Liver (tissue), 8 donors: ENCODE measurements at regions not wholly inside any gene's neighbourhood (a gene's known extent, or its start where the extent isn't known, plus 50 kb on each side); places are given as distances from the start of the nearest gene placed in this dataset.

Experiments
- DNase-seq: peaks from one replicate; pipeline ENCODE4 v3.0.0-alpha.2; 2017; ENCODE audit warnings: low spot score
- H3K27ac ChIP-seq, 2 donors: one replicate each; pipeline ENCODE4 v1.7.0; 2013; ENCODE audit warnings: inconsistent platforms in 2 of 2, low read length in 2 of 2, control low read depth in 1 of 2, low read depth in 1 of 2, mild to moderate bottlenecking in 1 of 2
- H3K27me3 ChIP-seq, 4 donors: one replicate each; pipeline versions ENCODE4 v1.6.1 to v1.7.0; 2013; ENCODE audit warnings: low read length in 3 of 4, inconsistent platforms in 1 of 4, mild to moderate bottlenecking in 1 of 4, moderate library complexity in 1 of 4; ENCODE audit not compliant: control insufficient read depth in 4 of 4, insufficient read depth in 4 of 4
- H3K36me3 ChIP-seq, 4 donors: one replicate each; pipeline versions ENCODE4 v1.6.1 to v1.7.0; 2013; ENCODE audit warnings: low read length in 3 of 4, mild to moderate bottlenecking in 3 of 4, low read depth in 1 of 4, moderate library complexity in 1 of 4; ENCODE audit not compliant: control insufficient read depth in 4 of 4, insufficient read depth in 3 of 4
- H3K4me1 ChIP-seq, 4 donors: one replicate each; pipeline versions ENCODE4 v1.6.1 to v1.7.0; 2013; ENCODE audit warnings: low read length in 3 of 4, mild to moderate bottlenecking in 3 of 4, moderate library complexity in 1 of 4; ENCODE audit not compliant: control insufficient read depth in 4 of 4, insufficient read depth in 4 of 4
- H3K4me3 ChIP-seq, 3 donors: one replicate each; pipeline versions ENCODE4 v1.6.1 to v1.7.0; 2013; ENCODE audit warnings: low read length in 3 of 3, control low read depth in 1 of 3, low read depth in 1 of 3, mild to moderate bottlenecking in 1 of 3
- H3K9ac ChIP-seq, 2 donors: one replicate each; pipeline ENCODE4 v1.7.0; 2013; ENCODE audit warnings: low read length in 2 of 2, mild to moderate bottlenecking in 2 of 2, moderate library complexity in 2 of 2, control low read depth in 1 of 2, low read depth in 1 of 2
- H3K9me3 ChIP-seq, 4 donors: one replicate each; pipeline versions ENCODE4 v1.6.1 to v1.7.0; 2013; ENCODE audit warnings: low read length in 3 of 4; ENCODE audit not compliant: control insufficient read depth in 4 of 4
- ATF3 ChIP-seq: IDR thresholded peaks from 2 replicates; pipeline ENCODE4 v1.6.1; 2016; ENCODE audit warnings: antibody characterized with exemption
- CTCF ChIP-seq: fragments of 150-350 bp; IDR thresholded peaks from 2 replicates; pipeline ENCODE4 v1.5.1; 2017; ENCODE audit warnings: improper control_type of control experiment, low read depth, low read length; ENCODE audit not compliant: missing input control
- EGR1 ChIP-seq, 2 donors: IDR thresholded peaks; 2 replicates each; pipeline ENCODE4 v1.6.1; 2016 to 2018; ENCODE audit warnings: antibody characterized with exemption in 2 of 2, low read depth in 2 of 2
- FOXA1 ChIP-seq: IDR thresholded peaks from 2 replicates; pipeline ENCODE4 v1.6.1; 2016; ENCODE audit warnings: antibody characterized with exemption
- FOXA2 ChIP-seq: IDR thresholded peaks from 2 replicates; pipeline ENCODE4 v1.6.1; 2016; ENCODE audit warnings: antibody characterized with exemption
- GABPA ChIP-seq, 2 donors: IDR thresholded peaks in 1 of 2; conservative IDR thresholded peaks in 1 of 2; 2 replicates each; pipeline ENCODE4 v1.6.1; 2016; ENCODE audit warnings: antibody characterized with exemption in 2 of 2, mild to moderate bottlenecking in 1 of 2, moderate library complexity in 1 of 2
- HNF4A ChIP-seq, 2 donors: conservative IDR thresholded peaks; 2 replicates each; pipeline ENCODE4 v1.6.1; 2016; ENCODE audit warnings: antibody characterized with exemption in 2 of 2, mild to moderate bottlenecking in 2 of 2
- HNF4G ChIP-seq: IDR thresholded peaks from 2 replicates; pipeline ENCODE4 v1.6.1; 2016; ENCODE audit warnings: antibody characterized with exemption
- JUND ChIP-seq, 2 donors: IDR thresholded peaks; 2 replicates each; pipeline ENCODE4 v1.6.1; 2016; ENCODE audit warnings: antibody characterized with exemption in 2 of 2
- MAX ChIP-seq: IDR thresholded peaks from 2 replicates; pipeline ENCODE4 v1.6.1; 2016; ENCODE audit warnings: antibody characterized with exemption
- NR2F2 ChIP-seq: IDR thresholded peaks from 2 replicates; pipeline ENCODE4 v1.6.1; 2016; ENCODE audit warnings: antibody characterized with exemption
- RAD21 ChIP-seq, 2 donors: IDR thresholded peaks; 2 replicates each; pipeline ENCODE4 v1.6.1; 2016; ENCODE audit warnings: antibody characterized with exemption in 2 of 2, mild to moderate bottlenecking in 2 of 2
- REST ChIP-seq: IDR thresholded peaks from 2 replicates; pipeline ENCODE4 v1.6.1; 2016; ENCODE audit warnings: antibody characterized with exemption, mild to moderate bottlenecking
- RXRA ChIP-seq, 2 donors: IDR thresholded peaks; 2 replicates each; pipeline ENCODE4 v1.6.1; 2017 to 2018; ENCODE audit warnings: antibody characterized with exemption in 2 of 2, mild to moderate bottlenecking in 1 of 2
- SP1 ChIP-seq: IDR thresholded peaks from 2 replicates; pipeline ENCODE4 v1.6.1; 2018; ENCODE audit warnings: antibody characterized with exemption, mild to moderate bottlenecking
- TAF1 ChIP-seq: conservative IDR thresholded peaks from 2 replicates; pipeline ENCODE4 v1.6.1; 2016; ENCODE audit warnings: antibody characterized with exemption, mild to moderate bottlenecking
- YY1 ChIP-seq: IDR thresholded peaks from 2 replicates; pipeline ENCODE4 v1.6.1; 2016; ENCODE audit warnings: antibody characterized with exemption, mild to moderate bottlenecking
- ZBTB33 ChIP-seq: IDR thresholded peaks from 2 replicates; pipeline ENCODE4 v1.6.1; 2016; ENCODE audit warnings: antibody characterized with exemption
- WGBS: extraction: QIAGEN DNeasy Blood & Tissue Kit; methylation state at CpG from one replicate; pipeline ENCODE4 v1.1.7; 2013; 5-methylcytosine and 5-hydroxymethylcytosine counted together
- donor health status: healthy.
- donor health status: healthy.
- donor health status: healthy.
- donor health status: healthy.
- donor health status: healthy.

- no peak overlapping the region for H3K4me3 ChIP-seq
- no peaks in the 10 kb centered on the region for H3K27me3 ChIP-seq
- no peaks in the 10 kb centered on the region for H3K9me3 ChIP-seq
- no peak for TF ChIP-seq RXRA (IDR thresholded peaks at IDR 0.05)
- no peak for TF ChIP-seq SP1
- TF ChIP-seq NR2F2: no peak
- no peak for TF ChIP-seq HNF4A (conservative IDR thresholded peaks at IDR 0.05)
- no peak for TF ChIP-seq FOXA2
- TF ChIP-seq ATF3: no peak
- no peak for TF ChIP-seq ZBTB33
- TF ChIP-seq MAX: no peak
- TF ChIP-seq YY1: no peak
- no peak for TF ChIP-seq TAF1
- TF ChIP-seq RAD21 (IDR thresholded peaks at IDR 0.05): no peak
- TF ChIP-seq EGR1 (IDR thresholded peaks at IDR 0.05; ENCODE audit: low read depth in 2 of 2): no peak
- no peak for TF ChIP-seq JUND (IDR thresholded peaks at IDR 0.05)
- no peak for TF ChIP-seq CTCF
- TF ChIP-seq REST: no peak
- no peak for TF ChIP-seq HNF4G
- no peak for TF ChIP-seq GABPA (IDR thresholded peaks at IDR 0.05 in 1 of 2, conservative IDR thresholded peaks at IDR 0.05 in 1 of 2)
- no peak for TF ChIP-seq FOXA1
- no peaks in the 10 kb centered on the region for H3K36me3 ChIP-seq
- DNase-seq: no peak
- no peaks in the 10 kb centered on the region for H3K4me1 ChIP-seq
- WGBS: 77% methylated on average over 19 of the region's 19 CpGs
- no peak overlapping the region for H3K9ac ChIP-seq
- no peak overlapping the region for H3K27ac ChIP-seq
Observed at GRCh38 chr4:1547131-1547855, 136.8 kb downstream of the FAM53A start.
